Dendritic cell treated with granulocyte-macrophage colony-stimulating factor and Interleukin-4, amounts not matched to agents 40 ng/mL and 50 ng/mL, for 4 days (primary cell): ENCODE measurements at regions not wholly inside any gene's neighbourhood (a gene's known extent, or its start where the extent isn't known, plus 50 kb on each side); places are given as distances from the start of the nearest gene placed in this dataset.

Experiments used
- H3K27ac Mint-ChIP-seq: one replicate; pipeline ENCODE4 v1.8.0; 2022; ENCODE audit warnings: mild to moderate bottlenecking, mixed read lengths
- H3K27me3 Mint-ChIP-seq: one replicate; pipeline ENCODE4 v1.8.0; 2022; ENCODE audit warnings: mild to moderate bottlenecking, mixed read lengths
- H3K36me3 Mint-ChIP-seq: one replicate; pipeline ENCODE4 v1.8.0; 2022; ENCODE audit warnings: low read depth, mixed read lengths
- H3K4me1 Mint-ChIP-seq: one replicate; pipeline ENCODE4 v1.8.0; 2022; ENCODE audit warnings: low read depth, mixed read lengths
- H3K4me3 Mint-ChIP-seq: one replicate; pipeline ENCODE4 v1.8.0; 2022; ENCODE audit warnings: mild to moderate bottlenecking, moderate library complexity, mixed read lengths
- H3K9me3 Mint-ChIP-seq: one replicate; pipeline ENCODE4 v1.8.0; 2022; ENCODE audit warnings: mixed read lengths
- intact Hi-C: fragments of 100-400 bp; cut with micrococcal nuclease; formaldehyde crosslinking; loops from one replicate; pipeline ENCODE4 v1.15.0; 2022

DNA sequence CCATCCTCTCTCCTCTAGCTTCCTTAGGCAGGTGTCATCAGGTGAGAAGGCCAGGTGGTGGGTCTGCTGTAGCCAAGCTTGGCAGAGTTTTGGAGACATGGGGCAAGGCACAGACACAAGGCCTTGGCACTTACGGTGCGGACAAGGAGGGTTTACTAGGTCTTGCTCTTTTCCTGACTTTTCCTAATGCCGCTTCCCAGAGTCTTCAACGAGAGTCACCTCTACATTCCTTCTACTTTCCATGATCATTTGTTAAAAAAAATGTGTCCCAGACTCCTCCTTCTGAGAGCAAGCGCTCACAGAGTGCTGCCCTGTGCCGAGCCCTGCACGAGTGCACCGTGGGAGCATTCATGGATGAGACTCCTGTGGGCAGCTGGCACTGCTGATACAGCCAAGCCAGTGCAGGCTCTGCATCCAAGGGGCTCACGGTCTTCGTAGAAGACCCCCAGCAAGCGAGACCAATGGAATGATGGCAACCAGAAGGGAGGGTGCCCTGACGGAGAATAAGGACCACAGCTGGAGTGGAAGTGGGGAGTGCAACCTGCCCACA is 243.0 kb upstream of the MKI67 start:
- Mint-ChIP-seq H3K4me1 (no peaks in the 10 kb centered on the region), H3K27ac (no peak overlapping the region), H3K27me3 (no peaks in the 10 kb centered on the region), H3K9me3 (no peaks in the 10 kb centered on the region), H3K4me3 (no peak overlapping the region), H3K36me3 (no peaks in the 10 kb centered on the region)
- intact Hi-C loops = no loop called here

DNA sequence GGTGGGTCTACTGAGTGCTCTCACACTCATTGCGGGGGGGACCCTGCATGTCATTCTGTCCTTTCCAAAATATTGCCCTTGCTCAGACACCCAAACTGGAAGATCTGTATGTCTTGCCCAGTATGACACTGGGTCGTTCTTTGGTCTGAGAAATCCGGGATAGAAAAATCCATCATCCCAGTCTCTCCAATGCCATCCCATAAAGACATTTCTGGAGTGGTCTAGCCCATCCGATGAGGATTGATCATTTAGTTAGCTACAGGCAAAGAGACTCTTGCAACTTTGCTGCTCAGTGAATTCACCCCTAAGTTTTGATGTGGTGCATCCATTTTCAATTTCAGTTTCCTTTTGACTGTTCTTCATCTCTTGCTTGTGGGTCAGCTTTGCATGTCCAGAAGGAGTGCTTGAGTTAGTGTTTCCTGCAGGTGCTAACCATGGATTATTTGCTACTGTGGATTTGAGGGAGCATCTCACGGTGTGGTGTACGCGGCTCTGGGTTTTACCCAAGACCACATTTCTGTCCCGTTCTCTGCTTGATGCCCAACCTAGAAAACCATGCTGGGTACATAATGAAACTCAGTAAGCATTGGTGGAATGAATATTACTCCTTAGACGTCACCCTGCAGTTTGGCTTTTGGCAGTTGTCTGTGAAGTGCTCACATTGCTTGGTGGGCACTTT is 247.0 kb upstream of the MKI67 start:
- no peaks in the 10 kb centered on the region for H3K4me1 Mint-ChIP-seq
- no peaks in the 10 kb centered on the region for H3K36me3 Mint-ChIP-seq
- H3K27me3 Mint-ChIP-seq = no peaks in the 10 kb centered on the region
- H3K27ac Mint-ChIP-seq = no peak overlapping the region
- no peak overlapping the region for H3K4me3 Mint-ChIP-seq
- intact Hi-C loops = no loop called here
- no peaks in the 10 kb centered on the region for H3K9me3 Mint-ChIP-seq

DNA sequence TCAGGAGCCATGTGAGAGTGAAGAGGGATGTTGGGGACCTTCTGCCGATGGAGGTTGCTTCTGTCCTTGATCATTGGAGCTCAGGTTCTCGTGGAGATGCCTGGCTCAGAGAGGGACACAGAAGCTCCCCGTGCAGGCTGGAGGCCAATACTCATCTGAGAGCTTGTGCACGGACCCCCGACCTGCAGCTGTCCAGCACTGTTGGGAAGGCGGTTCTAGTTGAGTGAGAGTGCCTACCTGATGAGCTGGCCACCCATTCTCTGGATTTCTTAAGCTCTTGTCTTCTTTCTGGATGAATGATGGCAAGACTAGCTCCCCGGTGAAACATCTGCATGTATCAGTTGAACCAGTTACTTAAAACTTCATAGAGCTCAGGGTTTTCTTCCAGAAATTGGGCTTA is 247.6 kb upstream of the MKI67 start:
- intact Hi-C loops = no loop called here
- H3K4me1 Mint-ChIP-seq = no peaks in the 10 kb centered on the region
- no peaks in the 10 kb centered on the region for H3K36me3 Mint-ChIP-seq
- no peaks in the 10 kb centered on the region for H3K27me3 Mint-ChIP-seq
- no peak overlapping the region for H3K27ac Mint-ChIP-seq
- no peak overlapping the region for H3K4me3 Mint-ChIP-seq
- H3K9me3 Mint-ChIP-seq = no peaks in the 10 kb centered on the region

DNA sequence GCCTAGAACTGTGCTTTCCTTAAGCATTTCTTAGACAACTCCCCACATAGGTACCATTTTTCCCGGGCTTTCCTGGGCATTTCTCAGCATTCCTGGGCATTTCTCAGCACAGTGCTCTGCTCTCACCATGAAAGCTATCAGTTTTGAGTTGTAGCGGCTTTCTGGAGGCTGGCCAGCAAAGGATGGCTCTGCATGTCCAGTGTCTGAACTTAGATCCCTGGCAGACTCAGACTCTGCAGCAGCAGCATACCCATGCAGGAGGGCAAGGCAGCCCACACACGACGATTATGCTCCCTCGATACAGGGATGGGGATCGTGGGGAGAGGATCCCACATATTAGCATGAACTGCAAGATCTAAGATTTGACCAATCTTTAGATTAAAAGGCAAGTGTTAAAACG is 248.9 kb upstream of the MKI67 start:
- intact Hi-C loops = no loop called here
- H3K4me1 Mint-ChIP-seq = no peaks in the 10 kb centered on the region
- H3K36me3 Mint-ChIP-seq = no peaks in the 10 kb centered on the region
- no peak overlapping the region for H3K4me3 Mint-ChIP-seq
- H3K27me3 Mint-ChIP-seq = no peaks in the 10 kb centered on the region
- H3K27ac Mint-ChIP-seq = no peak overlapping the region
- H3K9me3 Mint-ChIP-seq = no peaks in the 10 kb centered on the region

DNA sequence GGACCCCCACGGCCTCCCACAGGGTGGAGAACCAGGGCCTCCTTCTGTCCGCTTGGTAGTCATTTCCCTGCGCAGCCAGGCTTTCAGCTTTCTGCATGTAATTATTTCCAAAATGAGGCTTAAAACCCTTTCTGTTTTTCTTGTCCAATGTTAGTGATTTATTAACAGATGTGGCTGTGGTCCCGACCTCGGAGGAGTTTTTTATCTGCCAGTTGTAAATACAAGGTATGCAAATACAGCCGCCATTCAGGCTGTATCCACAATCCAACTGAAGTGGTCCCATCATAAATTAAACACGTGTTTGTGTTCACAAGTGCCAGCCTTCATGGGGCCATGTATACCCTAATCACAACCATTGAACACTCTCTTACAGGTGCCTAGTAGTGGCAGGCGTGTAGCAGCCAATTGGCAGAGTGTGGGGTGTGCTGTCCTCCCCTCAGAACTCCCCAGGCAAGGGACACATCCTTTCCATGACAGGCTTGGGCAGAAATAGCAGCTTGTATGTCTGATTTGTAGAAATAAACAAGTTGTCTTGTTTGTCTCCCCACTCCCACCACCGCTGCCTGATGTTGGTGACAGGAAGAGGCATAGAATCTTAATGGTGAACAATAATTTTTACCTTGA is 251.3 kb upstream of the MKI67 start:
- no peak overlapping the region for H3K4me3 Mint-ChIP-seq
- no peak overlapping the region for H3K27ac Mint-ChIP-seq
- H3K27me3 Mint-ChIP-seq = no peaks in the 10 kb centered on the region
- H3K4me1 Mint-ChIP-seq = no peaks in the 10 kb centered on the region
- intact Hi-C loops = no loop called here
- H3K36me3 Mint-ChIP-seq = no peaks in the 10 kb centered on the region
- no peaks in the 10 kb centered on the region for H3K9me3 Mint-ChIP-seq

DNA sequence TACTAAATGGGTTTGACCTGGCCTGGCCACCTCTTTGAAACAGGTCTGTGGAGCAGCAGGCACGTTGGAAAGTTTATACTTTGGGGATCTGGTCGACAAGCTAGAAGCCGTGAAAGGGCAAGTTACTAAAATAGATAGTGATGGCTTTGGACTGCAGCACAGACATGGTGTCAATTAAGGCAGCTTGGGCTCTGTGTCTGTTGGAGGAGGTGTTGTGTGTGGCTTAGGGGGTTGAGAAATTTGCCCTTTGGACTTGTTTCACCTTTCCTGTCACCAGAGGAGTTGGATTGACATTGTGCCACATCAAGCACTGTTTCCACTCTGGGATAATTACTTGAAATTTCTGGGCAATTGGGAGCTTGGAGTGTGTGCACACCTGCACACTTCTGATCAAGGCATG is 251.8 kb upstream of the MKI67 start:
- Mint-ChIP-seq H3K9me3 (no peaks in the 10 kb centered on the region), H3K4me1 (no peaks in the 10 kb centered on the region), H3K27me3 (no peaks in the 10 kb centered on the region), H3K4me3 (no peak overlapping the region), H3K27ac (no peak overlapping the region), H3K36me3 (no peaks in the 10 kb centered on the region)
- intact Hi-C loops = no loop called here

DNA sequence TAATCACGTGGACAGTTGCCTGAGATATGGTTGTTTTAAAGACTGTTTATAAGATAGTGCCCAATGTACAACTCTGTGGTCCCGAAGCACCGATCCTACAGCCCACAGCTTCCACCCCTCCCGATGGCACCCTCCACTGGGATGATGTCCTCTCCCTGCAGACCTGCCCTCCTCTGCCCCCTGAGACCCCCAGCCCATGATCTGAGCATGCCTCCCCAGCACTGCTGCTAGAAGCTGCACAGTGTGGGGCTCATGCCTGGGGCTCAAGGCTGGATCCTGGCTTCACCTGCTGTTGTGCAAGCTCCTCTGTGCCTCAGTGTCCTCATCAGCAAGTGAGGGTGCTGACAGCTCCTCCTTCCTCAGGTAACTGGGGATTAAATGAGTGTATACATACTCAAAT is 254.7 kb upstream of the MKI67 start:
- Mint-ChIP-seq H3K9me3 (no peaks in the 10 kb centered on the region), H3K36me3 (no peaks in the 10 kb centered on the region), H3K4me3 (no peak overlapping the region), H3K27ac (no peak overlapping the region), H3K4me1 (no peaks in the 10 kb centered on the region), H3K27me3 (no peaks in the 10 kb centered on the region)
- intact Hi-C loops = no loop called here

DNA sequence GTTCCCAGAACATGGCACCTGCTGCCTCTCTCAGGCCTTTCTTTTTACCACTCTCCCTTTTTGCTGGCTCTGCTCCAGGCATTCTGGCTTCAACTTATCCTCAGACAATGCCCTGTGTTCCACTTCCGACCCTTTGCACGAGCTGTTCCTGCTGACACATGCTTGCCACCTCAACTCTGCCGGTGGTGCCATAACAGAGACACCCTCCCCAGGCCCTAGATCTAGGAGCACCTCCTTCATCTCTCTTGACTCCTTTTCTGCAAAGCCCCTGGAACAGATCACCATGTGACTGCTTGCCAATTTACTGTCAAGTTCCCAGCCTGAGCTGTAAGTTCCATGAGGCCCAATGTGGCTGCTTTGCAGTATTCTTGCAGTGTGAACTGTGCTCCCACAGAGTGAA is 256.0 kb upstream of the MKI67 start:
- intact Hi-C loops = no loop called here
- H3K36me3 Mint-ChIP-seq = no peaks in the 10 kb centered on the region
- H3K9me3 Mint-ChIP-seq = no peaks in the 10 kb centered on the region

DNA sequence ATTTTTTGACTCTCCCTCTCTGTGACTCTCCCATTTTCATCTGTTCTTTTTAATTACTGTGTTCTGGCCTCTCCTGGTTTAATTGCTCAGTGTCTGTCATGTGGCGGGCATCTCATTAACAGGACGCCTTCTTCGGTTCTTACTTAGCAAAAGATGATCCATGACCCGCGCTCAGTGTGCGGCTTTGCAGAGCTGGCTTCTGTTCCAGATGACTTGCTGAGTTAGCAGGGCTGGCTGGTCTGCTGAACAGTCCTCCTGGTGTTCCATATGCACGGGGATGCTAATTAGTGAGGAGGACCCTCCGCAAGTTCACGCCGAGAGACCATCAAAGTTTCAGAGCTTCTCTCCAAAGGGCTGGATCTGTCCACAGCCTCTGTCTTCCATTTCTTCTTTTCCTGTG is 258.6 kb upstream of the MKI67 start:
- Mint-ChIP-seq H3K9me3 (no peaks in the 10 kb centered on the region), H3K4me1 (no peaks in the 10 kb centered on the region), H3K27ac (no peak overlapping the region), H3K27me3 (no peaks in the 10 kb centered on the region), H3K36me3 (no peaks in the 10 kb centered on the region), H3K4me3 (no peak overlapping the region)
- intact Hi-C loops = no loop called here

More for the DNA sequence above, 256.0 kb upstream of the MKI67 start:
- Mint-ChIP-seq H3K4me1 (no peaks in the 10 kb centered on the region), H3K27ac (no peak overlapping the region), H3K4me3 (no peak overlapping the region), H3K27me3 (no peaks in the 10 kb centered on the region)

DNA sequence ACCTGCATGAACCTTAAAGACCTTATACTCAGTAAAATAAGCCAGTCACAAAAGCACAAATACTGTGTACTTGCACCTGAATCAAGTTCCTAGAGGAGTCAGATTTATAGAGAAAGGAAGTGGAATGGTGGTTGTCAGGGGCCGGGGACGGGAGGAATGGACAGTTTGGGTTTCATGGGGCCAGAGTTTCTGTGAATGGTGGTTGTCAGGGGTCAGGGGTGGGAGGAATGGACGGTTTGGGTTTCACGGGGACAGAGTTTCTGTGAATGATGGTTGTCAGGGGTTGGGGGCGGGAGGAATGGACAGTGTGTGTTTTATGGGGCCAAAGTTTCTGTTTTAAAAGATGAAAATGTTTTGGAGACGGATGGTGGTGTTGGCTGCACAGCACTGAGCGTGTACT is 260.0 kb upstream of the MKI67 start:
- H3K4me1 Mint-ChIP-seq = no peaks in the 10 kb centered on the region
- no peaks in the 10 kb centered on the region for H3K36me3 Mint-ChIP-seq
- H3K27me3 Mint-ChIP-seq = no peaks in the 10 kb centered on the region
- intact Hi-C loops = no loop called here
- no peaks in the 10 kb centered on the region for H3K9me3 Mint-ChIP-seq
- no peak overlapping the region for H3K4me3 Mint-ChIP-seq
- H3K27ac Mint-ChIP-seq = no peak overlapping the region

DNA sequence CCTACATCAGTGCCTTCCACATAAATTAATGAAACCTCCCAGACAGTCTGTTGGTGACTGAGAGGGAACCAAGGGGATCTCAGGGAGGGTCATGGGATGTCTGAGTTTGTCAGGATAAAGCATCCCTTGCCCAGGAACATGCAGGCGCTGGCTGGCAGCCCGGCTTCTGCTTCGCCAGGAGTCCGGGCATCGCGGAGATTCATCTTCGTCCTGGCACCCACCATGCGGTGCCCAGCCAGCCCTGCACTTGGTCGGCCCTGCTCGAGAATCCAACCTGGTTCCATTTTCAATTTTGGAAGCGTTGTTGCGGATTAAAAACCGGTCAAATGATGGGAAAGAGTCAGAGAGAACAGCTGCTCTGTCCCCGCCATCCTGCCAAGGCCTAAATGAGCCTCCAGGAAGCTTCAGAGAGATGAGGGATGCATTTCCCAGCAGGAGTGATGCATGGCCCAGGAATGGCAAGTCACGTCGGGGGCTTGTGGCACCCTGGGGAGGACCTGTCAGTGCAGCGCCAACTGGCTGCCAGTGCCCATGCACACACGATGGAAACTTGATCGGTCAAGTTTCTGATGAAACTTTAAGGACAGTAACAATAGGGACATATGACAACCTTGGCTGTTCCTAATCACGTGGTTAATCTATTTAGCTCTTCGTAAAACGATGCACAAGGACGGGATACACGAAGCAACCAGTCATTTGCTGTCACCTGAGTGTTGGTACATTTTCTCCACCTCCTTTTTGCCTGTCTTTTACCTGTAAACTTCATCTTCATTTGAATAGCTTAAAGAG is 260.8 kb upstream of the MKI67 start:
- no peaks in the 10 kb centered on the region for H3K27me3 Mint-ChIP-seq
- H3K4me3 Mint-ChIP-seq = no peak overlapping the region
- intact Hi-C loops = no loop called here
- no peaks in the 10 kb centered on the region for H3K36me3 Mint-ChIP-seq
- no peaks in the 10 kb centered on the region for H3K4me1 Mint-ChIP-seq
- H3K27ac Mint-ChIP-seq = no peak overlapping the region
- no peaks in the 10 kb centered on the region for H3K9me3 Mint-ChIP-seq

DNA sequence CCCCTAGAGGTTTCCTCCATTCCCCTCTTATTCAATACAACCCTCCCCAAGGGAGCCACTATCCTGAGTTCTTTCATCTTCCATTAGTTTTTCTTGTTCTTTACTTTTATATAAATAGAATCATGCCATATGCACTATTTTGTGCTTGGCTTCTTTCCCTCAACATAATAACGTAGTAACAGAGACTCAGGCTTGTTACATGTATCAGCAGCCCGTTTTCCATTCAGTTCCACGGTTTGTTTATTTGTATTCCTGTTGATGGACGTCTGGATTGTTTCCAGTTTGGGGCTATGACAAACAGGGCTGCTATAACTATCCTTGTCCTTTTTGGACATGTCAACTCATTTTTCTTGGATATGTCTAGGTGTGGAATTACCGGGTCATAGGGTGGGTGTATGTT is 264.4 kb upstream of the MKI67 start:
- intact Hi-C loops = no loop called here
- H3K9me3 Mint-ChIP-seq = no peaks in the 10 kb centered on the region
- no peak overlapping the region for H3K4me3 Mint-ChIP-seq
- H3K4me1 Mint-ChIP-seq = no peaks in the 10 kb centered on the region
- no peaks in the 10 kb centered on the region for H3K27me3 Mint-ChIP-seq
- no peak overlapping the region for H3K27ac Mint-ChIP-seq
- H3K36me3 Mint-ChIP-seq = no peaks in the 10 kb centered on the region

DNA sequence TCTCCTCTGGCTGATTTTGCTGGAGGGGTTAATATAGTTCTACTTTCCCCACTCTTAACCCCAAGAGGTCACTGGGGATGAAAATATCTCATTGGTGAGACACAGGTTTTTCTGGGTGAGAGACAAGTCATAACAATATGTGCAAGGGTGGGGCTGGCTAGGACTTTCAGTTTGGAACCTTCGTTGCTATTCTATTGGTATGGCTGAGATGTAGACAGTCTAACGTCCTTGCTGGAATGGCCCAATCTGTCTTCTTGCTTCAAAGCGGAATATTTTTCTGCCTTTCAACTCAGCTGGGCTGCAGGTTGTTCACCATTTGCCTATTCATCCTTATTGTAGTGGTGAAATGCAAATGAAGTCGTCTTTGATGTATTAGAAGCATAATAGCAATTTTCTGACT is 267.3 kb upstream of the MKI67 start:
- H3K36me3 Mint-ChIP-seq = no peaks in the 10 kb centered on the region
- no peaks in the 10 kb centered on the region for H3K4me1 Mint-ChIP-seq

DNA sequence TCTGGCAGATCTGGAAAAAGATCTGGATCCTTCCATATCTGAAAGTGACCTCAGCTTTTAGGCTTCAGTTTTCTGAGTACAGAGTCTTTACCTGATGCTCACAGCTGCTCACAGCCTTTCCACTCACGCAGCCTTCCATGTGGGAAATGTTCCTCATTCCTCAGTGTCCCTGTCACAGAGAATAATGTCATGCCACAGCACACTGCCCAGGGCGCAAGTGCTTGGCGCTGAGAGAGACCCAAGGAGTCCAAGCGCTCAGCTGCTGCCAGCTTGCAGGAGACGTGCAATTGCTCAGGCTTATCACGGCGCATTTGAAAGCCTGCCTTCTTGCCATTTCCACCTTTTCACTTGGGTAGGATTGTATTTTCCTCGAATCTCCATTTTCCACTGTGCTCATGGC is 271.9 kb upstream of the MKI67 start:
- no peak overlapping the region for H3K4me3 Mint-ChIP-seq

More for the DNA sequence above, 267.3 kb upstream of the MKI67 start:
- intact Hi-C loops = no loop called here
- Mint-ChIP-seq H3K9me3 (no peaks in the 10 kb centered on the region), H3K4me3 (no peak overlapping the region), H3K27ac (no peak overlapping the region), H3K27me3 (no peaks in the 10 kb centered on the region)

More for the DNA sequence above, 271.9 kb upstream of the MKI67 start:
- H3K27me3 Mint-ChIP-seq = no peaks in the 10 kb centered on the region
- no peaks in the 10 kb centered on the region for H3K4me1 Mint-ChIP-seq
- intact Hi-C loops = no loop called here
- H3K36me3 Mint-ChIP-seq = no peaks in the 10 kb centered on the region
- no peak overlapping the region for H3K27ac Mint-ChIP-seq
- peaks cover 17% of the 10 kb centered on the region for H3K9me3 Mint-ChIP-seq
